GM10248 (cell line): ENCODE measurements at regions not wholly inside any gene's neighbourhood (a gene's known extent, or its start where the extent isn't known, plus 50 kb on each side); places are given as distances from the start of the nearest gene placed in this dataset.

ENCODE experiments used
- CTCF ChIA-PET: fragments of 300-600 bp; sonication (Branson Sonifier 250); formaldehyde crosslinking; extraction: SDS; loops from one replicate; lab custom pipeline; 2021; ENCODE audit warnings: antibody characterized with exemption; lab: Yijun Ruan, JAX
- POLR2A ChIA-PET: fragments of 350-650 bp; sonication (Branson Sonifier 250); formaldehyde crosslinking; extraction: SDS; loops from one replicate; lab custom pipeline; 2020; ENCODE audit warnings: antibody characterized with exemption; lab: Yijun Ruan, JAX
- DNase-seq: peaks from one replicate; pipeline ENCODE4 v3.0.0; 2012; ENCODE audit errors: extremely low spot score
- TF ChIP-seq, protein P1 (sequence below): IDR thresholded peaks from 2 replicates; pipeline ENCODE4 v1.5.1; 2012; ENCODE audit warnings: mild to moderate bottlenecking, low read depth; ENCODE audit errors: extremely low read depth, missing control alignments, control extremely low read depth

DNA sequence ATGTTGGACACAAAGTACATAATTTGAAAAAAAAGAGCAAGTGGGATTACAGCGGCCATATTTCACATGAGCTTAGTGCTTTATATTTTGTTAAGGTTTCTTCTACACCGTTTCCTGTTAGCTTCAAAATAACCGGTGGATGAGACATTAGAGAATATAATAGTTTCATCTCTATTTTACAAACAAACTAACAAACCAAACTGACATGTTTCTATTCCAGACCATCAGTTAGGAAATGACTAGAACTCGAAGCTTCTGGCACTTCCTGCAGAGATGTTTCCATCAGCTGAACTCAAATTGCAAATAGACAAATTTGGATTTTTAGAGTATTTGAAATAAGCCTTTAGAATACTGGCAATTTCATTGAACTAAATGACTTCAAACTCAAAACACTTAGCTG is 86.5 kb downstream of the MTRR start:
- DNase-seq, result no peak
- TF ChIP-seq, protein P1, sequence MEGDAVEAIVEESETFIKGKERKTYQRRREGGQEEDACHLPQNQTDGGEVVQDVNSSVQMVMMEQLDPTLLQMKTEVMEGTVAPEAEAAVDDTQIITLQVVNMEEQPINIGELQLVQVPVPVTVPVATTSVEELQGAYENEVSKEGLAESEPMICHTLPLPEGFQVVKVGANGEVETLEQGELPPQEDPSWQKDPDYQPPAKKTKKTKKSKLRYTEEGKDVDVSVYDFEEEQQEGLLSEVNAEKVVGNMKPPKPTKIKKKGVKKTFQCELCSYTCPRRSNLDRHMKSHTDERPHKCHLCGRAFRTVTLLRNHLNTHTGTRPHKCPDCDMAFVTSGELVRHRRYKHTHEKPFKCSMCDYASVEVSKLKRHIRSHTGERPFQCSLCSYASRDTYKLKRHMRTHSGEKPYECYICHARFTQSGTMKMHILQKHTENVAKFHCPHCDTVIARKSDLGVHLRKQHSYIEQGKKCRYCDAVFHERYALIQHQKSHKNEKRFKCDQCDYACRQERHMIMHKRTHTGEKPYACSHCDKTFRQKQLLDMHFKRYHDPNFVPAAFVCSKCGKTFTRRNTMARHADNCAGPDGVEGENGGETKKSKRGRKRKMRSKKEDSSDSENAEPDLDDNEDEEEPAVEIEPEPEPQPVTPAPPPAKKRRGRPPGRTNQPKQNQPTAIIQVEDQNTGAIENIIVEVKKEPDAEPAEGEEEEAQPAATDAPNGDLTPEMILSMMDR, result no peak
- POLR2A ChIA-PET, result no interaction called here
- CTCF ChIA-PET, result interaction anchor here (1.7 kb wide), 1 partner anchor 25 kb away, joined by 6 read pairs; no protein-coding TSS in a partner anchor

DNA sequence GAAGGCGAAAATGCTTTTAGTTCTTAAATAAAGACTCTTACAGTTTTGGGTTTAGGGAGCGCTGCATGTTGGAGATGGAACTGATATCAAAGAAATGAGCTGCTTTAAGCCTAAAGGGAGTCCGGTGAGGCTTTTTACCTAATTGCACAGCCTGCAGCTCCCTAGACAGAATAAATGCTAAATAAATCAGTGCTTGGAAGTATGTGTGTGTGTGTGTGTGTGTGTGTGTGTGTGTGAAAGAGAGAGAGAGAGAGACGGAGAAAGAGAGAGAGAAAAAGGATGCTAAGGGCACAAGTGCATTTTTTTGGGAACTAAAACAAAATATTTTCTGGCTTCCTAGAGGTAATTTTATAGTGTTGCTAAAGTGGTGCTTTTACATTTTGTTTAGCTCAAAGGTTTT is 88.4 kb downstream of the MTRR start:
- CTCF ChIA-PET, result interaction anchor here (0.8 to 1.5 kb wide), 3 partner anchors 11 to 18 kb away, joined by 3 read pairs; no protein-coding TSS in a partner anchor
- TF ChIP-seq, protein P1, result no peak
- no peak for DNase-seq
- POLR2A ChIA-PET, result no interaction called here

DNA sequence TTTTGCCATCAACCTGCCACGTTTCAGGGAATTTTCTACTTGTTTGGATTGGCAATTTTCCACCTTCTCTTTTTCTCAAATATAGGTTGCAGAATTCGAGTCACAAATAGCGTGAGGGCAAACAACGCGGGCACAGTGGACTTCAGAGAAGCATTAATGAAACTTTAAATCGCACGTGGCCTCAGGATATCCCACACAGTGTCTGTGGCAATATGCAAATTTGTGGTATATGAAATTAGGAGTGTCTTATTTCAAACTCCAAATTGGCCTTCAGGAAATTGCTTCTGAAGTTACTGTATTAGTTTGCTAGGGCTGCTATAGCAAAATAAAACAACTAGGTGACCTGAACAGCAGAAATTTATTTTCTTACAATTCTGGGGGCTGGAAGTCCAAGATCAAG is 91.2 kb downstream of the MTRR start:
- ChIA-PET CTCF (no interaction called here), POLR2A (no interaction called here)
- TF ChIP-seq, protein P1, result no peak

DNA sequence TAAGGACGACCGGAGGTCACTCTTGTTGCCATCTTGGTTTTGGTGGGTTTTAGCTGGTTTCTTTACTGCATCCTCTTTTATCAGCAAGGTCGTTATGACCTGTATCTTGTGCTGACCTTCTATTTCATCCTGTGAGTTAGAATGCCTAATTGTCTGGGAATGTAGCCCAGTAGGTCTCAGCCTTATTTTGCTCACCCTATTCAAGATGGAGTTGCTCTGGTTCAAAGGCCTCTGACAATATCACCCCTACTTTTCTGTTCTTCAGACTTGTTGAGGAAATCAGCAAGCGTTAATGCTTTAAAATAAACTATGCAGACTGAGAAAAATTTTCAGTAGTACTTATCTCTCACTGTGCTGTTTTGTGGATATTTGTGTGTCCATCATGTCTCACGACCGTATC is 92.6 kb downstream of the MTRR start:
- CTCF ChIA-PET, result no interaction called here

More for the DNA sequence above, 91.2 kb downstream of the MTRR start:
- DNase-seq, result no peak

DNA sequence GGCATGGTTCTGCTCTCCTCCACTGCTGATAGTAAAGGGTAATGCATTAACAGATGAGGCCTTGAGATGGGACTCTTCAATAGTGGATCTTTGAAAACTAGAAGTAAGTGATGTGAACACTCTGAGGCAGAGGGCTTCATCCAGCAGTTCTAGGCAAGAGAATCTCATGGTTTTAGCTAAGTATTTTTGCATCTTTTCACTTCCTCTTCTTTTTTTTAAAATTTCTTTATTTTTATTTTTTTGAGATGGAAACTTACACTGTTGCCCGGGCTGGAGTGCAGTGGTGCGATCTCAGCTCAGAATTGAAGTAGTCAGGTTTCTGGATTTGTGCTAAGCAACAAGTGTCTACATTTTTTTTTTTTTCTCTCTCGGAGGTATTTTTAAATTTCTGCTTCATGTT is 101.9 kb downstream of the MTRR start:
- CTCF ChIA-PET, result interaction anchor here (1.1 to 1.2 kb wide), 2 partner anchors 9 to 13 kb away, joined by 3 read pairs; no protein-coding TSS in a partner anchor

More for the DNA sequence above, 92.6 kb downstream of the MTRR start:
- DNase-seq, result no peak
- TF ChIP-seq, protein P1, result no peak
- POLR2A ChIA-PET, result no interaction called here

DNA sequence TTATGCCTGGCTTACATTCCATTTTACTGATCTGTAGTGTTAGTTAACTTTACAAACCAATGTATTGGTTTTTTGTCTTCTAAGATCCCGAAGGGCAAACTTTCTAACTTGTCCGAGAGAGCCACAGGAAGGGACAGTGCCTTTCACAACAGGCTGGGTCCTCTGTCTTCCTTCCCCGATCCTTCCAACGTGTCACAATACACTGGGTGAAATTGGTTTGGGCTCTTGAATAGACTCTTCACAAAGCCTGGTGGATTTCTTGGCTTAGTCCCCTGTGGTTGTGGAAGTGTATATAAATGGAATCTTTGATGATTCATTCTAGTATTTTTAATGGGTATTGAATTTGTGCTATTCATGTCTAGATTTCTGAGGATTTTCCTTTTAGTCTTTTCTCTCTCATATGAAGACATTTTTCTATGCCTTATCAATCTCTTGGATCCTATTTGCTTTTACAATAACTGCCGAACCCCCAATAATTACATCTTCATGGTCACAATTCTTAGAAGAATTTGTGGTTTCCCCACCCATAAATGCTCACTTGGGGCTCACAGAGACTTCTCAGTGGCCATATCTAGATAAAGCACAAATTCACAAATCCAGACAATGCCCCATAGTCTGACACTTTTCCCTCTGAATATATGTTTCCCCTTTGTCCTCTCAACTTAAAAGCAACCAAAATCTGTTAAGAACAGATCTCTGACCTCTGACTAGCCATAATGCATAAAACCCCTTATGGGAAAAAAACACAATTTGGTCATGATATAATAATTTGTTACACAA is 107.7 kb downstream of the MTRR start:
- TF ChIP-seq, protein P1, result no peak
- ChIA-PET CTCF (no interaction called here), POLR2A (no interaction called here)
- no peak for DNase-seq

More for the DNA sequence above, 101.9 kb downstream of the MTRR start:
- TF ChIP-seq, protein P1, result no peak
- POLR2A ChIA-PET, result no interaction called here
- DNase-seq, result no peak
